Keratinocyte (primary cell): ENCODE measurements at regions not wholly inside any gene's neighbourhood (a gene's known extent, or its start where the extent isn't known, plus 50 kb on each side); places are given as distances from the start of the nearest gene placed in this dataset.

Experiments
- DNase-seq: peaks from one replicate; pipeline ENCODE4 v3.0.0-alpha.2; 2011; ENCODE audit warnings: low read depth, missing footprints, low spot score
- FAIRE-seq: peaks from 2 replicates; lab custom pipeline; 2011; peaks lifted over from hg19 to GRCh38; lab: Jason Lieb, UNC
- H2AFZ ChIP-seq: 2 replicates; pipeline ENCODE4 v1.6.0; 2012; ENCODE audit warnings: low read length, control low read depth, inconsistent platforms; ENCODE audit not compliant: control insufficient read depth
- H3K27ac ChIP-seq: 2 replicates; pipeline ENCODE4 v1.5.1; 2011; ENCODE audit warnings: low read length; ENCODE audit not compliant: control insufficient read depth, insufficient read depth
- H3K27me3 ChIP-seq: 3 replicates; pipeline ENCODE4 v1.6.0; 2011; ENCODE audit warnings: low read length; ENCODE audit not compliant: control insufficient read depth, insufficient read depth; ENCODE audit errors: extremely low read depth
- H3K36me3 ChIP-seq, 2 experiments: 2 replicates in 1 of 2; 3 replicates in 1 of 2; pipeline ENCODE4 v1.5.1; 2011; ENCODE audit warnings: low read length in 2 of 2, mild to moderate bottlenecking in 1 of 2; ENCODE audit not compliant: control insufficient read depth in 2 of 2, insufficient read depth in 2 of 2; ENCODE audit errors: extremely low read depth in 1 of 2
- H3K4me1 ChIP-seq: 3 replicates; pipeline ENCODE4 v1.5.1; 2011; ENCODE audit warnings: low read length; ENCODE audit not compliant: control insufficient read depth, insufficient read depth; ENCODE audit errors: extremely low read depth
- H3K4me2 ChIP-seq: 3 replicates; pipeline ENCODE4 v1.6.0; 2011; ENCODE audit warnings: low read depth, low read length; ENCODE audit not compliant: control insufficient read depth, insufficient read depth; ENCODE audit errors: extremely low read depth
- H3K4me3 ChIP-seq, 3 experiments: fragments of 200-600 bp in 1 of 3; sonication (generic) in 1 of 3; 2 replicates in 2 of 3; 3 replicates in 1 of 3; pipeline ENCODE4 v1.5.1; 2011 to 2016; ENCODE audit warnings: low read length in 3 of 3, mild to moderate bottlenecking in 3 of 3, control low read depth in 2 of 3, inconsistent platforms in 1 of 3, low read depth in 1 of 3, mixed read lengths in 1 of 3, mixed run types in 1 of 3, moderate library complexity in 1 of 3; ENCODE audit not compliant: control insufficient read depth in 2 of 3, insufficient read depth in 2 of 3; ENCODE audit errors: extremely low read depth in 1 of 3
- H3K79me2 ChIP-seq: 2 replicates; pipeline ENCODE4 v1.6.0; 2012; ENCODE audit warnings: low read length; ENCODE audit not compliant: control insufficient read depth, insufficient read depth
- H3K9ac ChIP-seq: 3 replicates; pipeline ENCODE4 v1.6.0; 2011; ENCODE audit warnings: low read length; ENCODE audit not compliant: control insufficient read depth, insufficient read depth; ENCODE audit errors: extremely low read depth
- H3K9me1 ChIP-seq: 3 replicates; pipeline ENCODE4 v1.6.0; 2011; ENCODE audit warnings: low read length; ENCODE audit not compliant: control insufficient read depth, insufficient read depth; ENCODE audit errors: extremely low read depth
- H3K9me3 ChIP-seq: 2 replicates; pipeline ENCODE4 v1.5.1; 2012; ENCODE audit warnings: low read depth, low read length; ENCODE audit not compliant: control insufficient read depth
- H4K20me1 ChIP-seq: 3 replicates; pipeline ENCODE4 v1.6.0; 2011; ENCODE audit warnings: low read length; ENCODE audit not compliant: control insufficient read depth, insufficient read depth; ENCODE audit errors: extremely low read depth
- EZH2 ChIP-seq: IDR thresholded peaks from one replicate; pipeline ENCODE4 v1.6.1; 2012; ENCODE audit warnings: inconsistent platforms, mild to moderate bottlenecking, low read length, moderate library complexity
- dilution Hi-C: fragments of 300-500 bp; cut with MboI; formaldehyde crosslinking; loops from one replicate; pipeline ENCODE4 v1.7.0; 2020; ENCODE audit warnings: low sequenced_read_pairs; ENCODE audit not compliant: extremely low pct_ligation_motif_present
- TF ChIP-seq, protein P1 (sequence below), 3 experiments: IDR thresholded peaks in 1 of 3; conservative IDR thresholded peaks in 1 of 3; optimal IDR thresholded peaks in 1 of 3; 2 replicates in 2 of 3; 3 replicates in 1 of 3; pipeline versions ENCODE3 to v1.5.1; 2011; ENCODE audit warnings: low read length in 3 of 3, mild to moderate bottlenecking in 3 of 3, moderate library complexity in 2 of 3, control low read depth in 1 of 3, inconsistent platforms in 1 of 3; ENCODE audit not compliant: insufficient read depth in 2 of 3; ENCODE audit errors: extremely low read depth in 1 of 3

DNA sequence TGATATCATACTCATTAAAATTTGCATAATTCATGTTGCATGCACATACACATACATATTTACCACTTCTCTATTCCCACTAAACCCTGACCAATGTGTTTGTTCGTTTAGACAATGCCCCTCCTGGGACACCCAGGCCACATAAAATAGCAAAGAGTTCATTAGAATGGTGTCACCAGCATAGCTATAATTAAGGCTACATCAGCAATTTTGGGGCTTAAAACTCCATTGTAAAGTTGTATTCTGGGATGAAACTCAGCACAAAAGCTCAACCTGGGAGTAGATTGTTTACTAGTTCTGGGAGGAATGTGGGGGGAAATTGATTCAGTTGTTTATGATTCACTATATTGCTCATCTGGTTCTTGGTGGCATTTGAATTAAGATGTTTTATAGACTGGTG lies 522.2 kb upstream of the SUCLG2 start:
- Histone ChIP-seq H3K9me3 (no peaks in the 10 kb centered on the region), H2AFZ (no peak overlapping the region), H3K4me2 (no peak overlapping the region), H3K4me3 (no peak overlapping the region), H3K27me3 (no peaks in the 10 kb centered on the region), H3K9me1 (no peaks in the 10 kb centered on the region), H3K79me2 (no peaks in the 10 kb centered on the region), H3K4me1 (no peaks in the 10 kb centered on the region), H3K9ac (no peak overlapping the region), H3K36me3 (no peaks in the 10 kb centered on the region), H4K20me1 (no peaks in the 10 kb centered on the region), H3K27ac (no peak overlapping the region)
- FAIRE-seq (no peak), DNase-seq (no peak)
- dilution Hi-C loops, result no loop called here
- TF ChIP-seq, protein P1, sequence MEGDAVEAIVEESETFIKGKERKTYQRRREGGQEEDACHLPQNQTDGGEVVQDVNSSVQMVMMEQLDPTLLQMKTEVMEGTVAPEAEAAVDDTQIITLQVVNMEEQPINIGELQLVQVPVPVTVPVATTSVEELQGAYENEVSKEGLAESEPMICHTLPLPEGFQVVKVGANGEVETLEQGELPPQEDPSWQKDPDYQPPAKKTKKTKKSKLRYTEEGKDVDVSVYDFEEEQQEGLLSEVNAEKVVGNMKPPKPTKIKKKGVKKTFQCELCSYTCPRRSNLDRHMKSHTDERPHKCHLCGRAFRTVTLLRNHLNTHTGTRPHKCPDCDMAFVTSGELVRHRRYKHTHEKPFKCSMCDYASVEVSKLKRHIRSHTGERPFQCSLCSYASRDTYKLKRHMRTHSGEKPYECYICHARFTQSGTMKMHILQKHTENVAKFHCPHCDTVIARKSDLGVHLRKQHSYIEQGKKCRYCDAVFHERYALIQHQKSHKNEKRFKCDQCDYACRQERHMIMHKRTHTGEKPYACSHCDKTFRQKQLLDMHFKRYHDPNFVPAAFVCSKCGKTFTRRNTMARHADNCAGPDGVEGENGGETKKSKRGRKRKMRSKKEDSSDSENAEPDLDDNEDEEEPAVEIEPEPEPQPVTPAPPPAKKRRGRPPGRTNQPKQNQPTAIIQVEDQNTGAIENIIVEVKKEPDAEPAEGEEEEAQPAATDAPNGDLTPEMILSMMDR (optimal IDR thresholded peaks at IDR 0.05 in 1 of 3, IDR thresholded peaks at IDR 0.05 in 1 of 3, conservative IDR thresholded peaks at IDR 0.05 in 1 of 3; ENCODE audit: extremely low read depth in 1 of 3, insufficient read depth in 2 of 3, low read length in 3 of 3), result no peak
- TF ChIP-seq EZH2, result no peak

DNA sequence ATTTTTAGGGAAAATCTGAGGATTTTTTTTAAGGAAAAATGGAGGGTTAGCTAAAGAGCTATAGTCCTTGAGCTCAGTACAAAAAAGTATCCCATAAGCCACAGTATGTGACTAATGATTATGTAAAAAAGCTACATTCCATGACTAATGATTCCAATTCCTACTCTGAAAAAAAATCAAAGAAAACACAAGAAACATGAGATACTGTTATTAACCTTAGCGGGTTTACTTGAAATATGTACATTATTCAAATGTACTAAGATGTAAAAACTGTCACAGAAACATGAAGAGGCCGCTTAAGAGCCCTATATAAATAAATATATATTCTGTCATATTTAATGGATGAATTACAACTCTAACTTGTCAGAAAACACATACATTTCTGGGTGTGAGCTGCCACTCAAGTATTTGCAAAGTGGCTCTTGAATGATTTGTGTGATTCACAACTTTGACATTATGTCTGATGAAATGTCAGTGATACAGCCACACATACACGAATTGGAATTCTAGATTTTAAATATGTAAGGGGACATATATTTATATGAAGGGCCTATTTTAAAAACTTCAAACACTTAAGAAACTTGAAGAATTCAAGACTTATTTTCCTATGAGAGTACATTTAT lies 518.7 kb upstream of the SUCLG2 start:
- Histone ChIP-seq H4K20me1 (no peaks in the 10 kb centered on the region), H3K9me1 (no peaks in the 10 kb centered on the region), H3K79me2 (no peaks in the 10 kb centered on the region), H3K27me3 (no peaks in the 10 kb centered on the region), H3K36me3 (no peaks in the 10 kb centered on the region), H3K4me2 (no peak overlapping the region), H2AFZ (no peak overlapping the region), H3K9ac (no peak overlapping the region), H3K4me1 (no peaks in the 10 kb centered on the region), H3K27ac (no peak overlapping the region), H3K9me3 (no peaks in the 10 kb centered on the region), H3K4me3 (no peak overlapping the region)
- no peak for DNase-seq
- TF ChIP-seq, protein P1 (optimal IDR thresholded peaks at IDR 0.05 in 1 of 3, IDR thresholded peaks at IDR 0.05 in 1 of 3, conservative IDR thresholded peaks at IDR 0.05 in 1 of 3; ENCODE audit: extremely low read depth in 1 of 3, insufficient read depth in 2 of 3, low read length in 3 of 3), result no peak
- no peak for TF ChIP-seq EZH2
- dilution Hi-C loops, result no loop called here
- FAIRE-seq, result no peak
